ENCODE measurements at regions not wholly inside any gene's neighbourhood (a gene's known extent, or its start where the extent isn't known, plus 50 kb on each side); places are given as distances from the start of the nearest gene placed in this dataset.

GRCh38 chr6:168726312-168726856 is 285.4 kb downstream of the SMOC2 start:
- H3K4me1 ChIP-seq, result no peaks in the 10 kb centered on the region
- TF ChIP-seq POLR2A (IDR thresholded peaks at IDR 0.05), result no peak
- no peak for TF ChIP-seq EP300 (IDR thresholded peaks at IDR 0.05)
- TF ChIP-seq CTCF (IDR thresholded peaks at IDR 0.05), result no peak
- TF ChIP-seq POLR2AphosphoS5 (IDR thresholded peaks at IDR 0.05), result no peak
- WGBS, 2 donors (ENCODE audit: low coverage in 1 of 2), result 70 to 93% methylated on average over 1 to 11 of the region's 12 CpGs
- no peak overlapping the region for H3K27ac ChIP-seq
- no peak for ATAC-seq
- no peaks in the 10 kb centered on the region for H3K27me3 ChIP-seq
- no peak overlapping the region for H3K4me3 ChIP-seq
- peaks cover 0 to 12% (median 0%) of the 10 kb centered on the region in 3 donors for H3K9me3 ChIP-seq
- no peaks in the 10 kb centered on the region for H3K36me3 ChIP-seq

- WGBS, 2 donors (ENCODE audit: low coverage in 1 of 2), result 61 to 77% methylated on average over 7 to 10 of the region's 12 CpGs
- no peaks in the 10 kb centered on the region for H3K4me1 ChIP-seq
- TF ChIP-seq POLR2AphosphoS5 (IDR thresholded peaks at IDR 0.05) (no peak), CTCF (IDR thresholded peaks at IDR 0.05) (no peak), POLR2A (IDR thresholded peaks at IDR 0.05) (no peak), EP300 (IDR thresholded peaks at IDR 0.05) (no peak)
- H3K27me3 ChIP-seq, result no peaks in the 10 kb centered on the region
- H3K27ac ChIP-seq, result no peak overlapping the region
- H3K9me3 ChIP-seq, result peaks cover 0 to 12% (median 0%) of the 10 kb centered on the region in 3 donors
- H3K4me3 ChIP-seq, result no peak overlapping the region
- no peaks in the 10 kb centered on the region for H3K36me3 ChIP-seq
- no peak for ATAC-seq
These were observed 284.8 kb downstream of the SMOC2 start for GRCh38 chr6:168725802-168726201.

- H3K9me3 ChIP-seq, result peaks cover 0 to 12% (median 0%) of the 10 kb centered on the region in 3 donors
- no peak overlapping the region for H3K4me3 ChIP-seq
- H3K27me3 ChIP-seq, result no peaks in the 10 kb centered on the region
- H3K4me1 ChIP-seq, result no peaks in the 10 kb centered on the region
- H3K36me3 ChIP-seq, result no peaks in the 10 kb centered on the region
- H3K27ac ChIP-seq, result no peak overlapping the region
- TF ChIP-seq CTCF (IDR thresholded peaks at IDR 0.05) (no peak), POLR2A (IDR thresholded peaks at IDR 0.05) (no peak), EP300 (IDR thresholded peaks at IDR 0.05) (no peak), POLR2AphosphoS5 (IDR thresholded peaks at IDR 0.05) (no peak)
- ATAC-seq, result no peak
- WGBS, 2 donors (ENCODE audit: low coverage in 1 of 2), result 67 to 68% methylated on average over 2 to 5 of the region's 10 CpGs
These were observed 283.9 kb downstream of the SMOC2 start for GRCh38 chr6:168724669-168725570.

- Histone ChIP-seq H3K27me3 (no peaks in the 10 kb centered on the region), H3K27ac (no peak overlapping the region), H3K9me3 (peaks cover 0 to 12% (median 0%) of the 10 kb centered on the region in 3 donors), H3K4me3 (no peak overlapping the region), H3K4me1 (no peaks in the 10 kb centered on the region), H3K36me3 (no peaks in the 10 kb centered on the region)
- no peak for TF ChIP-seq CTCF (IDR thresholded peaks at IDR 0.05)
- no peak for TF ChIP-seq POLR2A (IDR thresholded peaks at IDR 0.05)
- TF ChIP-seq POLR2AphosphoS5 (IDR thresholded peaks at IDR 0.05), result no peak
- TF ChIP-seq EP300 (IDR thresholded peaks at IDR 0.05), result no peak
- WGBS, 2 donors (ENCODE audit: low coverage in 1 of 2), result no CpG with 5 or more reads among the region's 1 CpG
- ATAC-seq, result no peak
These were observed 283.0 kb downstream of the SMOC2 start for GRCh38 chr6:168724033-168724432.

Data from gastroesophageal sphincter (tissue), 4 donors.